Astrocyte (in vitro differentiated cells and primary cell): ENCODE measurements at regions not wholly inside any gene's neighbourhood (a gene's known extent, or its start where the extent isn't known, plus 50 kb on each side); places are given as distances from the start of the nearest gene placed in this dataset.

Experiments used
- DNase-seq: peaks from one replicate; pipeline ENCODE4 v3.0.0-alpha.2; 2010; ENCODE audit warnings: low read depth
- FAIRE-seq: peaks from 2 replicates; lab custom pipeline; 2011; peaks lifted over from hg19 to GRCh38; lab: Jason Lieb, UNC
- H2AFZ ChIP-seq: 2 replicates; pipeline ENCODE4 v1.6.0; 2012; ENCODE audit warnings: low read depth, low read length, inconsistent platforms
- H3K27ac ChIP-seq: 2 replicates; pipeline ENCODE4 v1.5.1; 2011; ENCODE audit warnings: low read depth, low read length, inconsistent platforms
- H3K27me3 ChIP-seq: 2 replicates; pipeline ENCODE4 v1.6.0; 2011; ENCODE audit warnings: low read length, inconsistent platforms; ENCODE audit not compliant: insufficient read depth
- H3K36me3 ChIP-seq: 2 replicates; pipeline ENCODE4 v1.5.1; 2011; ENCODE audit warnings: low read length, inconsistent platforms; ENCODE audit not compliant: insufficient read depth
- H3K4me1 ChIP-seq: 2 replicates; pipeline ENCODE4 v1.5.1; 2011; ENCODE audit warnings: low read length, inconsistent platforms; ENCODE audit not compliant: insufficient read depth
- H3K4me2 ChIP-seq: 2 replicates; pipeline ENCODE4 v1.6.0; 2012; ENCODE audit warnings: low read length, inconsistent platforms
- H3K4me3 ChIP-seq: 2 replicates; pipeline ENCODE4 v1.5.1; 2011; ENCODE audit warnings: low read depth, mild to moderate bottlenecking, low read length, inconsistent platforms; ENCODE audit not compliant: insufficient read depth
- H3K79me2 ChIP-seq: 2 replicates; pipeline ENCODE4 v1.6.0; 2012; ENCODE audit warnings: mild to moderate bottlenecking, low read length, inconsistent platforms; ENCODE audit not compliant: insufficient read depth
- H3K9ac ChIP-seq: 2 replicates; pipeline ENCODE4 v1.6.0; 2012; ENCODE audit warnings: mild to moderate bottlenecking, low read length, inconsistent platforms
- H3K9me3 ChIP-seq: 2 replicates; pipeline ENCODE4 v1.5.1; 2012; ENCODE audit warnings: low read depth, mild to moderate bottlenecking, low read length, inconsistent platforms; ENCODE audit not compliant: insufficient read depth
- H4K20me1 ChIP-seq: 2 replicates; pipeline ENCODE4 v1.6.0; 2012; ENCODE audit warnings: low read length, inconsistent platforms; ENCODE audit not compliant: insufficient read depth
- H3K27ac Mint-ChIP-seq: one replicate; pipeline ENCODE4 v1.8.0; 2021; ENCODE audit warnings: mild to moderate bottlenecking, mixed read lengths; ENCODE audit not compliant: unreplicated experiment
- H3K27me3 Mint-ChIP-seq: one replicate; pipeline ENCODE4 v1.8.0; 2021; ENCODE audit warnings: low read depth, mixed read lengths; ENCODE audit not compliant: unreplicated experiment
- H3K36me3 Mint-ChIP-seq: one replicate; pipeline ENCODE4 v1.8.0; 2021; ENCODE audit warnings: low read depth, mixed read lengths; ENCODE audit not compliant: unreplicated experiment
- H3K4me1 Mint-ChIP-seq: one replicate; pipeline ENCODE4 v1.8.0; 2021; ENCODE audit warnings: low read depth, mixed read lengths; ENCODE audit not compliant: unreplicated experiment
- H3K4me3 Mint-ChIP-seq: one replicate; pipeline ENCODE4 v1.8.0; 2021; ENCODE audit warnings: mild to moderate bottlenecking, moderate library complexity, mixed read lengths; ENCODE audit not compliant: unreplicated experiment
- H3K9me3 Mint-ChIP-seq: one replicate; pipeline ENCODE4 v1.8.0; 2021; ENCODE audit warnings: mild to moderate bottlenecking, mixed read lengths; ENCODE audit not compliant: unreplicated experiment
- CTCF ChIP-seq: IDR thresholded peaks from 2 replicates; pipeline ENCODE4 v1.5.1; 2011; ENCODE audit warnings: low read depth, mild to moderate bottlenecking, inconsistent platforms, low read length, moderate library complexity; ENCODE audit not compliant: insufficient read depth
- EZH2 ChIP-seq: IDR thresholded peaks from 2 replicates; pipeline ENCODE4 v1.6.1; 2012; ENCODE audit warnings: mild to moderate bottlenecking, low read length, inconsistent platforms; ENCODE audit not compliant: insufficient read depth

GRCh38 chr1:172938681-172939080, 112.1 kb downstream of the TNFSF18 start:
- H3K27ac Mint-ChIP-seq, result no peak overlapping the region
- Histone ChIP-seq H3K9ac (no peak overlapping the region), H3K9me3 (no peaks in the 10 kb centered on the region), H3K4me2 (no peak overlapping the region), H3K36me3 (no peaks in the 10 kb centered on the region), H3K4me3 (no peak overlapping the region), H4K20me1 (no peaks in the 10 kb centered on the region), H3K4me1 (peaks cover 19% of the 10 kb centered on the region), H3K27ac (no peak overlapping the region), H3K79me2 (no peaks in the 10 kb centered on the region), H2AFZ (no peak overlapping the region), H3K27me3 (no peaks in the 10 kb centered on the region)
- no peaks in the 10 kb centered on the region for H3K27me3 Mint-ChIP-seq
- peaks cover 4% of the 10 kb centered on the region for H3K9me3 Mint-ChIP-seq
- no peak for TF ChIP-seq CTCF
- TF ChIP-seq EZH2, result no peak
- DNase-seq (peak; percentile 64), FAIRE-seq (no peak)
- no peak overlapping the region for H3K4me3 Mint-ChIP-seq
- peaks cover 37% of the 10 kb centered on the region for H3K4me1 Mint-ChIP-seq
- H3K36me3 Mint-ChIP-seq, result no peaks in the 10 kb centered on the region

- FAIRE-seq, result no peak
- no peak overlapping the region for H3K4me2 ChIP-seq
- no peaks in the 10 kb centered on the region for H3K36me3 ChIP-seq
- H3K4me3 Mint-ChIP-seq, result no peak overlapping the region
- no peaks in the 10 kb centered on the region for H3K79me2 ChIP-seq
- H3K4me1 Mint-ChIP-seq, result peaks cover 29% of the 10 kb centered on the region
- H2AFZ ChIP-seq, result no peak overlapping the region
- H3K9ac ChIP-seq, result no peak overlapping the region
- H3K27ac Mint-ChIP-seq, result peak overlapping the region; percentile 18
- peaks cover 4% of the 10 kb centered on the region for H3K9me3 Mint-ChIP-seq
- no peaks in the 10 kb centered on the region for H3K27me3 ChIP-seq
- H3K27me3 Mint-ChIP-seq, result no peaks in the 10 kb centered on the region
- no peaks in the 10 kb centered on the region for H3K9me3 ChIP-seq
- no peak overlapping the region for H3K4me3 ChIP-seq
- no peaks in the 10 kb centered on the region for H4K20me1 ChIP-seq
- no peak for DNase-seq
- peak overlapping the region; percentile 36 for H3K27ac ChIP-seq
- no peaks in the 10 kb centered on the region for H3K36me3 Mint-ChIP-seq
- H3K4me1 ChIP-seq, result peaks cover 14% of the 10 kb centered on the region
- TF ChIP-seq EZH2 (no peak), CTCF (no peak)
These were observed 111.3 kb downstream of the TNFSF18 start for GRCh38 chr1:172939475-172939874.

- no peak overlapping the region for H3K4me3 Mint-ChIP-seq
- no peaks in the 10 kb centered on the region for H3K36me3 ChIP-seq
- no peaks in the 10 kb centered on the region for H3K27me3 Mint-ChIP-seq
- no peaks in the 10 kb centered on the region for H3K9me3 ChIP-seq
- H3K27ac ChIP-seq, result peak overlapping the region; percentile 36
- no peaks in the 10 kb centered on the region for H3K36me3 Mint-ChIP-seq
- TF ChIP-seq EZH2 (no peak), CTCF (no peak)
- no peak overlapping the region for H3K4me3 ChIP-seq
- H3K79me2 ChIP-seq, result no peaks in the 10 kb centered on the region
- peaks cover 4% of the 10 kb centered on the region for H3K9me3 Mint-ChIP-seq
- H2AFZ ChIP-seq, result no peak overlapping the region
- peak overlapping the region; percentile 18 for H3K27ac Mint-ChIP-seq
- no peaks in the 10 kb centered on the region for H3K27me3 ChIP-seq
- H3K4me1 Mint-ChIP-seq, result peaks cover 21% of the 10 kb centered on the region
- peaks cover 11% of the 10 kb centered on the region for H3K4me1 ChIP-seq
- H4K20me1 ChIP-seq, result no peaks in the 10 kb centered on the region
- peak overlapping the region; percentile 39 for H3K4me2 ChIP-seq
- no peak overlapping the region for H3K9ac ChIP-seq
- FAIRE-seq (no peak), DNase-seq (peak; percentile 95)
These were observed 110.4 kb downstream of the TNFSF18 start for GRCh38 chr1:172940174-172940855.
